GM23338 (cell line): ENCODE measurements at regions not wholly inside any gene's neighbourhood (a gene's known extent, or its start where the extent isn't known, plus 50 kb on each side); places are given as distances from the start of the nearest gene placed in this dataset.

Source experiments
- ATAC-seq: fragments of 200-7000 bp; cut with Tn5 transposase; 3 replicates; pipeline ENCODE4 v1.9.1; 2020
- DNase-seq: peaks from one replicate; pipeline ENCODE4 v3.0.0-alpha.2; 2015; ENCODE audit warnings: low spot score
- H2AFZ ChIP-seq: fragments of 200-600 bp; sonication (generic); 2 replicates; pipeline ENCODE4 v1.8.0; 2016; ENCODE audit warnings: antibody characterized with exemption, mild to moderate bottlenecking, moderate library complexity
- H3F3A ChIP-seq: fragments of 200-600 bp; sonication (generic); replicated peaks from 2 replicates; pipeline ENCODE4 v1.8.0; 2017; ENCODE audit warnings: antibody characterized with exemption, mixed run types, low read depth
- H3K27ac ChIP-seq: fragments of 200-600 bp; sonication (generic); 2 replicates; pipeline ENCODE4 v1.6.1; 2016; ENCODE audit warnings: low read depth
- H3K27me3 ChIP-seq: fragments of 200-600 bp; sonication (generic); 2 replicates; pipeline ENCODE4 v1.8.0; 2016; ENCODE audit warnings: mild to moderate bottlenecking, mixed run types, moderate library complexity; ENCODE audit not compliant: insufficient read depth
- H3K36me3 ChIP-seq: fragments of 200-600 bp; sonication (generic); 2 replicates; pipeline ENCODE4 v1.8.0; 2016; ENCODE audit warnings: mild to moderate bottlenecking; ENCODE audit not compliant: insufficient read depth
- H3K4me1 ChIP-seq: fragments of 200-600 bp; sonication (generic); 2 replicates; pipeline ENCODE4 v1.8.0; 2016; ENCODE audit warnings: mild to moderate bottlenecking, moderate library complexity; ENCODE audit not compliant: insufficient read depth
- H3K4me2 ChIP-seq: fragments of 200-600 bp; sonication (generic); 2 replicates; pipeline ENCODE4 v1.7.1; 2017; ENCODE audit warnings: mixed run types
- H3K4me3 ChIP-seq: fragments of 200-600 bp; sonication (generic); 2 replicates; pipeline ENCODE4 v1.6.1; 2016; ENCODE audit warnings: mixed run types
- H3K79me2 ChIP-seq: fragments of 200-600 bp; sonication (generic); replicated peaks from 2 replicates; pipeline ENCODE4 v1.8.0; 2017; ENCODE audit warnings: mild to moderate bottlenecking; ENCODE audit not compliant: insufficient read depth
- H3K9me2 ChIP-seq: fragments of 200-600 bp; sonication (generic); 2 replicates; pipeline ENCODE4 v1.8.0; 2017; ENCODE audit not compliant: insufficient read depth
- H4K20me1 ChIP-seq: fragments of 200-600 bp; sonication (generic); replicated peaks from 2 replicates; pipeline ENCODE4 v1.8.0; 2017; ENCODE audit warnings: mild to moderate bottlenecking; ENCODE audit not compliant: insufficient read depth
- H3K27ac Mint-ChIP-seq: 2 replicates; pipeline ENCODE4 v1.8.0; 2020; ENCODE audit warnings: inconsistent platforms, mild to moderate bottlenecking, moderate library complexity, mixed read lengths
- H3K27me3 Mint-ChIP-seq: 3 replicates; pipeline ENCODE4 v1.8.0; 2022; ENCODE audit warnings: low read depth, mild to moderate bottlenecking, moderate library complexity, mixed read lengths, inconsistent platforms; ENCODE audit not compliant: insufficient read depth, poor library complexity
- H3K36me3 Mint-ChIP-seq: 3 replicates; pipeline ENCODE4 v1.8.0; 2021; ENCODE audit warnings: low read depth, mild to moderate bottlenecking, inconsistent platforms, moderate library complexity, mixed read lengths
- H3K4me1 Mint-ChIP-seq: 3 replicates; pipeline ENCODE4 v1.8.0; 2020; ENCODE audit warnings: mild to moderate bottlenecking, inconsistent platforms, mixed read lengths
- H3K4me3 Mint-ChIP-seq: 3 replicates; pipeline ENCODE4 v1.8.0; 2021; ENCODE audit warnings: moderate library complexity, mild to moderate bottlenecking, inconsistent platforms, mixed read lengths
- H3K9me3 Mint-ChIP-seq: 3 replicates; pipeline ENCODE4 v1.8.0; 2020; ENCODE audit warnings: moderate library complexity, mild to moderate bottlenecking, inconsistent platforms, mixed read lengths
- CTCF ChIP-seq, 2 experiments: fragments of 200-600 bp in 1 of 2; sonication (generic) in 1 of 2; conservative IDR thresholded peaks; 2 replicates each; pipeline versions ENCODE4 v1.5.1 to v1.6.1; 2016 to 2017; ENCODE audit warnings: antibody characterized with exemption in 2 of 2, low read depth in 2 of 2, mild to moderate bottlenecking in 2 of 2, moderate library complexity in 1 of 2
- EZH2 ChIP-seq: fragments of 200-600 bp; sonication (generic); IDR thresholded peaks from one replicate; pipeline ENCODE4 v1.8.0; 2017; ENCODE audit warnings: antibody characterized with exemption, mild to moderate bottlenecking, low read depth; ENCODE audit not compliant: unreplicated experiment
- STAT1 ChIP-seq: IDR thresholded peaks from one replicate; pipeline ENCODE4 v1.6.1; 2016; ENCODE audit warnings: antibody characterized with exemption; ENCODE audit not compliant: unreplicated experiment
- ZNF331 ChIP-seq: fragments of 250-450 bp; sonication (Bioruptor Pico); IDR thresholded peaks from 2 replicates; pipeline ENCODE4 v1.5.0; 2020; ENCODE audit warnings: low read depth, mild to moderate bottlenecking, moderate library complexity
- ZNF462 ChIP-seq: fragments of 250-450 bp; sonication (Bioruptor Pico); IDR thresholded peaks from 2 replicates; pipeline ENCODE4 v1.5.0; 2020; ENCODE audit warnings: mild to moderate bottlenecking, moderate library complexity
- TF ChIP-seq, protein P1 (sequence below): IDR thresholded peaks from 2 replicates; pipeline ENCODE4 v1.6.1; 2016; ENCODE audit warnings: antibody characterized with exemption

- no peaks in the 10 kb centered on the region for H3K9me3 Mint-ChIP-seq
- Histone ChIP-seq H3K79me2 (no peaks in the 10 kb centered on the region), H3K27me3 (no peaks in the 10 kb centered on the region), H3K4me1 (no peaks in the 10 kb centered on the region; the same call in 1 of the 2 replicates), H3K4me2 (no peak overlapping the region), H3K9me2 (no peaks in the 10 kb centered on the region; the same call in 1 of the 2 replicates), H3K27ac (no peak overlapping the region), H3K36me3 (no peaks in the 10 kb centered on the region), H3F3A (no peaks in the 10 kb centered on the region), H4K20me1 (no peaks in the 10 kb centered on the region), H2AFZ (no peak overlapping the region), H3K4me3 (no peak overlapping the region)
- no peak overlapping the region for H3K27ac Mint-ChIP-seq
- TF ChIP-seq EZH2 (no peak), ZNF331 (no peak), ZNF462 (no peak), CTCF (conservative IDR thresholded peaks at IDR 0.05; ENCODE audit: low read depth in 2 of 2) (no peak), STAT1 (no peak)
- TF ChIP-seq, protein P1, sequence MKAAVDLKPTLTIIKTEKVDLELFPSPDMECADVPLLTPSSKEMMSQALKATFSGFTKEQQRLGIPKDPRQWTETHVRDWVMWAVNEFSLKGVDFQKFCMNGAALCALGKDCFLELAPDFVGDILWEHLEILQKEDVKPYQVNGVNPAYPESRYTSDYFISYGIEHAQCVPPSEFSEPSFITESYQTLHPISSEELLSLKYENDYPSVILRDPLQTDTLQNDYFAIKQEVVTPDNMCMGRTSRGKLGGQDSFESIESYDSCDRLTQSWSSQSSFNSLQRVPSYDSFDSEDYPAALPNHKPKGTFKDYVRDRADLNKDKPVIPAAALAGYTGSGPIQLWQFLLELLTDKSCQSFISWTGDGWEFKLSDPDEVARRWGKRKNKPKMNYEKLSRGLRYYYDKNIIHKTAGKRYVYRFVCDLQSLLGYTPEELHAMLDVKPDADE, result no peak
- H3K27me3 Mint-ChIP-seq, result no peaks in the 10 kb centered on the region
- H3K4me3 Mint-ChIP-seq, result no peak overlapping the region
- no peak for DNase-seq
- no peak for ATAC-seq
- no peaks in the 10 kb centered on the region for H3K36me3 Mint-ChIP-seq
- no peaks in the 10 kb centered on the region for H3K4me1 Mint-ChIP-seq
Observed at GRCh38 chr11:24163146-24163545, 333.7 kb upstream of the LUZP2 start.
